B cell (primary cell): ENCODE measurements at regions not wholly inside any gene's neighbourhood (a gene's known extent, or its start where the extent isn't known, plus 50 kb on each side); places are given as distances from the start of the nearest gene placed in this dataset.

Experiments
- EZH2 ChIP-seq: IDR thresholded peaks from 2 replicates; pipeline ENCODE4 v1.6.1; 2012; ENCODE audit warnings: borderline replicate concordance, low read depth, mild to moderate bottlenecking, moderate library complexity, low read length; ENCODE audit not compliant: insufficient read depth, poor library complexity, severe bottlenecking
- TF ChIP-seq, protein P1 (sequence below): fragments of 200-600 bp; IDR thresholded peaks from one replicate; pipeline ENCODE4 v1.8.0; 2022; ENCODE audit warnings: antibody characterized with exemption, mild to moderate bottlenecking

GRCh38 chr1:96544831-96545221, 176.8 kb upstream of the PTBP2 start:
- TF ChIP-seq EZH2, result no peak
- TF ChIP-seq, protein P1, sequence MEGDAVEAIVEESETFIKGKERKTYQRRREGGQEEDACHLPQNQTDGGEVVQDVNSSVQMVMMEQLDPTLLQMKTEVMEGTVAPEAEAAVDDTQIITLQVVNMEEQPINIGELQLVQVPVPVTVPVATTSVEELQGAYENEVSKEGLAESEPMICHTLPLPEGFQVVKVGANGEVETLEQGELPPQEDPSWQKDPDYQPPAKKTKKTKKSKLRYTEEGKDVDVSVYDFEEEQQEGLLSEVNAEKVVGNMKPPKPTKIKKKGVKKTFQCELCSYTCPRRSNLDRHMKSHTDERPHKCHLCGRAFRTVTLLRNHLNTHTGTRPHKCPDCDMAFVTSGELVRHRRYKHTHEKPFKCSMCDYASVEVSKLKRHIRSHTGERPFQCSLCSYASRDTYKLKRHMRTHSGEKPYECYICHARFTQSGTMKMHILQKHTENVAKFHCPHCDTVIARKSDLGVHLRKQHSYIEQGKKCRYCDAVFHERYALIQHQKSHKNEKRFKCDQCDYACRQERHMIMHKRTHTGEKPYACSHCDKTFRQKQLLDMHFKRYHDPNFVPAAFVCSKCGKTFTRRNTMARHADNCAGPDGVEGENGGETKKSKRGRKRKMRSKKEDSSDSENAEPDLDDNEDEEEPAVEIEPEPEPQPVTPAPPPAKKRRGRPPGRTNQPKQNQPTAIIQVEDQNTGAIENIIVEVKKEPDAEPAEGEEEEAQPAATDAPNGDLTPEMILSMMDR, result no peak
